ENCODE measurements at regions not wholly inside any gene's neighbourhood (a gene's known extent, or its start where the extent isn't known, plus 50 kb on each side); places are given as distances from the start of the nearest gene placed in this dataset.

DNA sequence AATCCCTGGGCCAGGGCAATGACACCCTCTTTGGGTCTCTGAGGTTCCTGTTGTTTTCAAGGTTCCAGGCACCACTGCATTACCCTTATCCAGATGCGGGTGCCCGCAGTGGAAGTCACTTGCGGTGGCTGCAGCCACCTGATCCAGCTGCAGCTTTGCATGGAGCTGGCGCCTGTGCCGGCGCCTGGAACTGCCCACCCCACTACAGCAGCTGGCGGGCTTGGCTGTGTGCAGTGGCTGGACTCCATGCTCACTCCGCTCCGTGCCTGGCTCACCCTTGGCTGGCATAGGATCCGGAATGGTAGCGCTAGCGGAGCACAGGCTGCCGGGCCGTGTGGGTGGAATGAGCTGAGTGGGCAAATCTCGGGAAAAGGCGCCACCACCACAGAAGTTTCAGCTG, 832.6 kb upstream of the CADM2 start:
- TF ChIP-seq POLR2A (IDR thresholded peaks at IDR 0.05; ENCODE audit: low read depth, low read length), result no peak
- TF ChIP-seq POLR2AphosphoS5 (IDR thresholded peaks at IDR 0.05; ENCODE audit: low read depth, low read length), result no peak

Data from GM12891 (cell line).